GM12864 (cell line): ENCODE measurements at regions not wholly inside any gene's neighbourhood (a gene's known extent, or its start where the extent isn't known, plus 50 kb on each side); places are given as distances from the start of the nearest gene placed in this dataset.
"Not testable (repeated sequence)": the region's sequence is repeated elsewhere in the genome, so short reads cannot be mapped to it uniquely, and the experiment has no call there.

Experiments used
- DNase-seq: peaks from one replicate; pipeline ENCODE4 v3.0.0-alpha.2; 2011; ENCODE audit warnings: low read depth
- H3K4me3 ChIP-seq: 2 replicates; pipeline ENCODE4 v1.5.1; 2011; ENCODE audit warnings: mild to moderate bottlenecking, low read depth, low read length, control low read depth
- CTCF ChIP-seq: IDR thresholded peaks from 2 replicates; pipeline ENCODE4 v1.5.1; 2011; ENCODE audit warnings: low read depth, mild to moderate bottlenecking, moderate library complexity, low read length, control low read depth, inconsistent platforms; ENCODE audit errors: missing control alignments

GRCh38 chr1:199836430-199836829 is 191.1 kb upstream of the NR5A2 start:
- H3K4me3 ChIP-seq: no peak overlapping the region
- no peak for TF ChIP-seq CTCF

DNA sequence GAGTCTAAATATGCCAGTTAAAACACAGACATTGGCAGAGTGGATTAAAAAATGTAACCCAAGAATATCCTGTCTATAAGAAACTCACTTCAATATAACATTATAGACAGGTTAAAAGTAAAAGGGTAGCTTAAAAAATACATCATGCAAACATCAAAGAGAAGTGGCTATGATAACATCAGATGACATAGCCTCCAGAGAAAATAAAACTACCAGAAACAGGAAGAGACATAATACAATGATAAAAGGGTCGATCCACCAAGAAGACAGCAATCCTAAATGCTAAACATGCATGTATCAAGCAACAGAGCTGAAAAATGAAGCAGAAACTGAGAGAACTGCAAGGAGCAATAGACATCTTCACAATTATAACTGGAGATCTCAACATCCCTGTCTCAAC is 190.2 kb upstream of the NR5A2 start:
- no peak for DNase-seq
- H3K4me3 ChIP-seq: no peak overlapping the region
- TF ChIP-seq CTCF: no peak

More at GRCh38 chr1:199836430-199836829, 191.1 kb upstream of the NR5A2 start:
- DNase-seq: no peak

DNA sequence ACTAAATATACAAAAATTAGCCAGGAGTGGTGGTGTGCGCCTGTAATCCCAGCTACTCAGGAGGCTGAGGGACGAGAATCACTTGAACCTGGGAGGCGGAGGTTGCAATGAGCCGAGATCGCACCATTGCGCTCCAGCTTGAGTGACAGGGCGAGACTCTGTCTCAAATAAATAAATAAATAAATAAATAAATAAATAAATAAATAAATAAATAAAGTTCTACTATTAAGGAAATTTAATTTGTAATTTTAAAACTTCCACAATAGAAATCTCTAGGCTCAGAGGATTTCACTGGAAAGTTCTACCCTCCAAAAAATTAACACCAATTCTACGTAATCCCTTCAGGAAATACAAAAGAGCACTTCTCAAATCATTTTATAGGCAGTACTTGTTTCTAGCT is 187.9 kb upstream of the NR5A2 start:
- not testable (repeated sequence) for H3K4me3 ChIP-seq, DNase-seq

- DNase-seq, H3K4me3 ChIP-seq: not testable (repeated sequence)
Observed at GRCh38 chr1:199843096-199843495, 184.4 kb upstream of the NR5A2 start.

DNA sequence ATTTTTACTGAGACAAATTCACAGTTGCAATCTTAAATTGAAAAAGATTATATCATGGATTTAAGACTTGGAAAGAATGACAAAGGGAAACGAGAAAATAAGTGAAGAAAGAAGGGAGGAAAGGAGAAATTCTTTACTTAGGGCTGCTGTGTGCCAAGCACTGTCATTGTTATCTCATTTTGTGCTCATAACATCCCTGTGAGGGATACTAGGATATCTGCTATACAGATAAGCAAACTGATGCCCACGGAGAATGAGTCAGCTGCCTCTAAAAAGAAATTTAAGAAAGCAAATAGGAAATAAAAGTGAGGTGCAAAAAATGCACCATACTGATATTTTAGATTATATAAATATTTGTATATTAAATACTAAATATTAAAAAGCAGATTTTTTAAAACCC is 183.6 kb upstream of the NR5A2 start:
- H3K4me3 ChIP-seq: no peak overlapping the region
- TF ChIP-seq CTCF: no peak
- DNase-seq: no peak

DNA sequence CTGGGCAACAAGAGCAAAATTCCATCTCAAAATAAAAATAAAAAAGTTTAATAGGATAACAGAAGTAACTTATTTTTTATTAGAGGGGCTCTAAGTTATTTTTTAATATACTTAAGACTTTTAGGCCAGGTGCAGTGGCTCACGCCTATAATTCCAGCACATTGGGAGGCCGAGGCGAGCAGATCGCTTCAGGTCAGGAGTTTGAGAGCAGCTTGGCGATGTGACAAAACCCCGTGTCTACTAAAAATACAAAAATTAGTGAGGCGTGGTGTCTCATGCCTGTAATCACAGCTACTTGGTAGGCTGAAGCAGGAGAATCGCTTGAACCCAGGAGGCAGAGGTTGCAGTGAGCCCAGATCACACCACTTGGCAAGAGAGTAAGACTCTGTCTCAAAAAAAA is 180.5 kb upstream of the NR5A2 start:
- H3K4me3 ChIP-seq: no peak overlapping the region
- no peak for DNase-seq
- no peak for TF ChIP-seq CTCF

- no peak for DNase-seq
- H3K4me3 ChIP-seq: no peak overlapping the region
- TF ChIP-seq CTCF: no peak
Observed at GRCh38 chr1:199851439-199852140, 175.9 kb upstream of the NR5A2 start.

DNA sequence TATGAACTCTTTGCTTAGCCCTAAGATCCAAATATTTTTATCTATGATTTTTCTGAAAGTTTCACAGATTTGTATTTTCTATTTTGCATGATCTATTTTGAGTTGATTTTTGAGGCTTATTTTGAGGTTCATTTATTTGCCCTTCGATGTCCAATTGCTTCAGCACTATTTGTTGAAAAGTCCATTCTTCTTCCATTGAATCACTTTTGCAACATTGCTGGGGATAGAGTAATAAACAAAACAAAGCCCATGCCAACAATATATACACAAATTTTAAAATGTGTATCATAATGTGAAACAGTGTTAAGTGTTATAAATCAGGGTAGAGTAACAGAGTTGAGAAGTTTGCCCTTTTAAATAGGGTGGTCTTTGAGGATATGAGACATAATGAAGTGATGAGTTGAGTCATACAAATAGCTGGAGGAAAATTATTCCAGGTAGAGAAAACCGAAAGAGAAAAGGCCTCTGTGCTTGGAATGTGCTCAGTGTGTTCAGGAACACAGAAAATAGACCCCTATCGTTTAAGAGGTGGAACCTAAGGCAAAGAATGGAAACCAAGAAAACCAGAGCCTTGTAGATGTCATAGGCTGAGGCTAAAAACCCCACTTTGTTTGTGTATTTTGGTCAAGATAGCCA is 172.7 kb upstream of the NR5A2 start:
- no peak for TF ChIP-seq CTCF
- no peak for DNase-seq
- H3K4me3 ChIP-seq: no peak overlapping the region
